Sciatic nerve (tissue), 2 donors: ENCODE measurements at regions not wholly inside any gene's neighbourhood (a gene's known extent, or its start where the extent isn't known, plus 50 kb on each side); places are given as distances from the start of the nearest gene placed in this dataset.

ENCODE experiments used
- ATAC-seq: fragments of 200-7000 bp; cut with Tn5 transposase; one replicate; pipeline ENCODE4 v1.9.1; 2020; ENCODE audit warnings: mild to moderate bottlenecking, moderate library complexity
- DNase-seq: peaks from one replicate; pipeline ENCODE4 v3.0.0-alpha.2; 2020; ENCODE audit warnings: low spot score
- intact Hi-C: fragments of 100-400 bp; cut with DNase I; formaldehyde crosslinking; loops from one replicate; pipeline ENCODE4 v1.14.2; 2022
- donor health status: DM: no; HTN: no; CAD: no.
- donor health status: DM: no; HTN: no; CAD: no.

- no peak for ATAC-seq
- intact Hi-C loops = no loop called here
- no peak for DNase-seq
Measured at GRCh38 chr1:209457401-209458125, 126.0 kb upstream of the CAMK1G start.

GRCh38 chr1:209458921-209459320 lies 124.6 kb upstream of the CAMK1G start:
- no peak for ATAC-seq
- intact Hi-C loops = no loop called here
- DNase-seq = no peak

- intact Hi-C loops = no loop called here
- DNase-seq (no peak), ATAC-seq (no peak)
Measured at GRCh38 chr1:209461168-209461567, 122.3 kb upstream of the CAMK1G start.

GRCh38 chr1:209462433-209462832 lies 121.1 kb upstream of the CAMK1G start:
- DNase-seq (no peak), ATAC-seq (no peak)
- intact Hi-C loops = no loop called here

GRCh38 chr1:209463441-209463840 lies 120.1 kb upstream of the CAMK1G start:
- no peak for ATAC-seq
- intact Hi-C loops = no loop called here
- DNase-seq = no peak

GRCh38 chr1:209473025-209473424 lies 110.5 kb upstream of the CAMK1G start:
- DNase-seq (no peak), ATAC-seq (no peak)
- intact Hi-C loops = no loop called here

- no peak for DNase-seq
- intact Hi-C loops = no loop called here
- no peak for ATAC-seq
Measured at GRCh38 chr1:209480345-209480744, 103.2 kb upstream of the CAMK1G start.

- ATAC-seq (no peak), DNase-seq (no peak)
- intact Hi-C loops = no loop called here
Measured at GRCh38 chr1:209483691-209484090, 99.8 kb upstream of the CAMK1G start.

GRCh38 chr1:209484429-209484828 lies 99.1 kb upstream of the CAMK1G start:
- intact Hi-C loops = no loop called here

GRCh38 chr1:209485167-209485566 lies 98.3 kb upstream of the CAMK1G start:
- ATAC-seq = no peak
- no peak for DNase-seq

More at GRCh38 chr1:209484429-209484828, 99.1 kb upstream of the CAMK1G start:
- DNase-seq (no peak), ATAC-seq (no peak)

GRCh38 chr1:209485751-209486150 lies 97.8 kb upstream of the CAMK1G start:
- no peak for DNase-seq
- no peak for ATAC-seq

More at GRCh38 chr1:209485167-209485566, 98.3 kb upstream of the CAMK1G start:
- intact Hi-C loops = no loop called here

GRCh38 chr1:209486861-209487593 lies 96.5 kb upstream of the CAMK1G start:
- intact Hi-C loops = loop anchor here (2.0 kb wide), 1 partner anchor 24 kb away; no protein-coding TSS in a partner anchor
- ATAC-seq = no peak
- no peak for DNase-seq

More at GRCh38 chr1:209485751-209486150, 97.8 kb upstream of the CAMK1G start:
- intact Hi-C loops = loop anchor here (2.0 kb wide), 1 partner anchor 25 kb away; no protein-coding TSS in a partner anchor

GRCh38 chr1:209490013-209490412 lies 93.5 kb upstream of the CAMK1G start:
- ATAC-seq = no peak
- DNase-seq = no peak
- intact Hi-C loops = no loop called here

- ATAC-seq (no peak), DNase-seq (no peak)
- intact Hi-C loops = no loop called here
Measured at GRCh38 chr1:209491031-209491430, 92.5 kb upstream of the CAMK1G start.

- no peak for DNase-seq
Measured at GRCh38 chr1:209491496-209491895, 92.0 kb upstream of the CAMK1G start.

GRCh38 chr1:209491897-209492296 lies 91.6 kb upstream of the CAMK1G start:
- no peak for DNase-seq
- intact Hi-C loops = no loop called here
- no peak for ATAC-seq

More at GRCh38 chr1:209491496-209491895, 92.0 kb upstream of the CAMK1G start:
- intact Hi-C loops = no loop called here
- no peak for ATAC-seq

GRCh38 chr1:209493559-209493958 lies 90.0 kb upstream of the CAMK1G start:
- ATAC-seq = no peak
- DNase-seq = no peak
- intact Hi-C loops = no loop called here

GRCh38 chr1:209497729-209498128 lies 85.8 kb upstream of the CAMK1G start:
- no peak for DNase-seq
- no peak for ATAC-seq
- intact Hi-C loops = no loop called here

GRCh38 chr1:209500993-209501392 lies 82.5 kb upstream of the CAMK1G start:
- DNase-seq (no peak), ATAC-seq (no peak)
- intact Hi-C loops = no loop called here

GRCh38 chr1:209503196-209503595 lies 80.3 kb upstream of the CAMK1G start:
- no peak for ATAC-seq
- intact Hi-C loops = no loop called here
- no peak for DNase-seq
